Adrenal gland (tissue), 9 donors: ENCODE measurements at regions not wholly inside any gene's neighbourhood (a gene's known extent, or its start where the extent isn't known, plus 50 kb on each side); places are given as distances from the start of the nearest gene placed in this dataset.

Experiments used
- DNase-seq, 7 donors: peaks; one replicate each; pipeline ENCODE4 v3.0.0-alpha.2; 2019 to 2020
- H3K27ac ChIP-seq, 5 donors: fragments of 200-600 bp; sonication (generic) in 4 of 5; 1 replicate in 3 of 5; 2 replicates in 2 of 5; pipeline versions ENCODE4 v1.5.1 to v1.8.0; 2016 to 2020; ENCODE audit warnings: mild to moderate bottlenecking in 1 of 5
- H3K27me3 ChIP-seq: fragments of 200-600 bp; 2 replicates; pipeline ENCODE4 v1.8.0; 2021
- H3K36me3 ChIP-seq, 2 donors: fragments of 200-600 bp; replicated peaks in 1 of 2; 1 replicate in 1 of 2; 2 replicates in 1 of 2; pipeline versions ENCODE4 v1.5.1 to v1.8.0; 2018 to 2022
- H3K4me1 ChIP-seq, 2 donors: fragments of 200-600 bp; replicated peaks in 1 of 2; 1 replicate in 1 of 2; 2 replicates in 1 of 2; pipeline versions ENCODE4 v1.5.1 to v1.8.0; 2018 to 2021
- H3K4me3 ChIP-seq, 4 donors: fragments of 200-600 bp; sonication (generic) in 3 of 4; one replicate each; pipeline ENCODE4 v1.5.1; 2016 to 2018
- H3K9me3 ChIP-seq, 3 donors: fragments of 200-600 bp; sonication (generic) in 1 of 3; replicated peaks in 1 of 3; 1 replicate in 2 of 3; 2 replicates in 1 of 3; pipeline versions ENCODE4 v1.5.1 to v1.8.0; 2016 to 2021
- POLR2A ChIP-seq, 2 donors: fragments of 450-650 bp; IDR thresholded peaks; one replicate each; pipeline ENCODE4 v1.6.1; 2017; ENCODE audit warnings: antibody characterized with exemption in 2 of 2, mild to moderate bottlenecking in 2 of 2, moderate library complexity in 1 of 2
- WGBS, 4 donors: extraction: QIAGEN DNeasy Blood & Tissue Kit in 2 of 4; methylation state at CpG; one replicate each; pipeline versions ENCODE4 v1.1.5 to v1.1.7; 2013 to 2017; 5-methylcytosine and 5-hydroxymethylcytosine counted together
- intact Hi-C, 2 donors: fragments of 100-400 bp; cut with DNase I; formaldehyde crosslinking; loops; one replicate each; pipeline versions ENCODE4 v1.14.1 to v1.15.0; 2022 to 2023
- TF ChIP-seq, protein P1 (sequence below), 6 experiments: fragments of 450-650 bp in 4 of 6; fragments of 200-600 bp in 2 of 6; sonication (generic) in 1 of 6; IDR thresholded peaks; 1 replicate in 5 of 6; 2 replicates in 1 of 6; pipeline versions ENCODE4 v1.5.1 to v1.8.0; 2016 to 2021; ENCODE audit warnings: antibody characterized with exemption in 6 of 6, mild to moderate bottlenecking in 2 of 6, moderate library complexity in 1 of 6
- donor health status: healthy with polysubstance abuse.
- donor health status: Bipolar disorder and iron deficiency.
- donor health status: DM: yes; HTN: yes; CAD: no.
- donor health status: DM: no; HTN: no; CAD: no.
- donor health status: DM: no; HTN: no; CAD: no.

DNA sequence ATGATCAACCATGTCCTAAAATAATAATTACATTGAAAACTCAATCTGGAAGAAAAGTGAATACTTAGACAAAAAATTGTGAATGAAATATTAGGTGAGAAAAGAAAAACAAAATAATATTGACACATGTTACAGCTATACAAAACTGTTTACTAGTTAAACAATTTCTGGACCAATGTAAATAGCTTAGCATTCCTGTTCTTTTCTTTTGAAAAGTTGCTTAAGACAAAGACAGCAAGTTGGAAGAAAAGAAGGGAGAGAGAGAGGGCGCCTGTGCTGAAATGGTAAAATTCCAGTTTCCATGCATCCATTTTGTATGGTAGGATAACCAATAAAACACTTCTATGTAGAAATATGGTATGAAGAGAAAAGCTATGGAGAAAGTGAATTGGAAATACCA is 94.1 kb upstream of the RFX8 start:
- Histone ChIP-seq H3K36me3 (no peaks in the 10 kb centered on the region), H3K27me3 (no peaks in the 10 kb centered on the region), H3K9me3 (no peaks in the 10 kb centered on the region), H3K27ac (no peak overlapping the region), H3K4me3 (no peak overlapping the region), H3K4me1 (no peaks in the 10 kb centered on the region)
- no peak for DNase-seq
- intact Hi-C loops: no loop called here
- TF ChIP-seq, protein P1, sequence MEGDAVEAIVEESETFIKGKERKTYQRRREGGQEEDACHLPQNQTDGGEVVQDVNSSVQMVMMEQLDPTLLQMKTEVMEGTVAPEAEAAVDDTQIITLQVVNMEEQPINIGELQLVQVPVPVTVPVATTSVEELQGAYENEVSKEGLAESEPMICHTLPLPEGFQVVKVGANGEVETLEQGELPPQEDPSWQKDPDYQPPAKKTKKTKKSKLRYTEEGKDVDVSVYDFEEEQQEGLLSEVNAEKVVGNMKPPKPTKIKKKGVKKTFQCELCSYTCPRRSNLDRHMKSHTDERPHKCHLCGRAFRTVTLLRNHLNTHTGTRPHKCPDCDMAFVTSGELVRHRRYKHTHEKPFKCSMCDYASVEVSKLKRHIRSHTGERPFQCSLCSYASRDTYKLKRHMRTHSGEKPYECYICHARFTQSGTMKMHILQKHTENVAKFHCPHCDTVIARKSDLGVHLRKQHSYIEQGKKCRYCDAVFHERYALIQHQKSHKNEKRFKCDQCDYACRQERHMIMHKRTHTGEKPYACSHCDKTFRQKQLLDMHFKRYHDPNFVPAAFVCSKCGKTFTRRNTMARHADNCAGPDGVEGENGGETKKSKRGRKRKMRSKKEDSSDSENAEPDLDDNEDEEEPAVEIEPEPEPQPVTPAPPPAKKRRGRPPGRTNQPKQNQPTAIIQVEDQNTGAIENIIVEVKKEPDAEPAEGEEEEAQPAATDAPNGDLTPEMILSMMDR (IDR thresholded peaks at IDR 0.05): no peak
- no peak for TF ChIP-seq POLR2A (IDR thresholded peaks at IDR 0.05)
- 83 to 97% (median 94%) methylated on average over 1 of the region's 1 CpG for WGBS, 4 donors

DNA sequence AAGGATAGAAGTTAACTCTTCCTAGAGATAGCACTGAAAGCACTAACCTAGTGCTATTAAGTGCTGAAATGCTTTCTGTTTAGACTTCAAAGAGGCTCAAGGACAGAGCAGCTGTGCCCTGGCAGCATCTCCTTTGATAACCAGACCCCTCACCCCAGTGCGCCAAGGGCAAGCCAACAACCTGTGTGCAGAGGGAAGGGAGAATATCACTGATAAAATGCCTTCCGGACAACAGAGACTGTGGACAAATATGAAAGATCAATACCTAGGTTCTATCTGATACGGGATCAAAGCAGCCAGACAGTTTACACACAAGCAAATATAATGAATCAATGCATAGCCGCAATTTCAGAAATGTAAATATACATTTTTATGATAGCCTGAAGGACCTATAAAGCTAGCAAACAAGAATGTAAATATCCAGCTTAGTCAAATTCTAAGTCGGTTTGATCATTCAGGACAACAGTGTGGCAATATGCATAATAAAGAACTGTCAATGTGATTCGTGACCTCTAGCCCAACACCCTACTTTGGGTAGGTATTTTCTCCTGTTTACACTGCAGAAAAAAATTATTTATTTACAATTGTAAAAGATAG is 91.8 kb upstream of the RFX8 start:
- TF ChIP-seq POLR2A (IDR thresholded peaks at IDR 0.05): no peak
- TF ChIP-seq, protein P1 (IDR thresholded peaks at IDR 0.05): no peak
- H3K9me3 ChIP-seq: no peaks in the 10 kb centered on the region

DNA sequence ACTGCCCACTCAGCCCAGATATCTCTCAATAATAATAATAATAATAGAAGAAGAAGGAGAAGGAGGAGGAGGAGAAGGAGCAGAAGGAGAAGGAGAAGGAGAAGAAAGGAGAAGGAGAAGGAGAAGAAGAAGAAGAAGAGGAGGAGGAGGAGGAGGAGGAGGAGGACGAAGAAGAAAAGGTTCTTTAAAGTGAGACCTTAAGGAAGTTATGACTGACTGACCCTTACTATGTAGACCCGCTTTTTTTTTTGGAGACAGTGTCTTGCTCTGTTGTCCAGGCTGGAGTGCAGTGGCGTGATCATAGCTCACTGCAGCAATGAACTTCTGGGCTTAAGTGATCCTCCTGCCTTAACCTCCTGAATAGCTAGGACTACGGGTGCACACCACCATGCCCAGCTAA is 88.9 kb upstream of the RFX8 start:
- TF ChIP-seq, protein P1 (IDR thresholded peaks at IDR 0.05): no peak
- TF ChIP-seq POLR2A (IDR thresholded peaks at IDR 0.05): no peak
- intact Hi-C loops: no loop called here
- Histone ChIP-seq H3K4me3 (no peak overlapping the region), H3K9me3 (no peaks in the 10 kb centered on the region), H3K27ac (no peak overlapping the region), H3K36me3 (no peaks in the 10 kb centered on the region), H3K4me1 (no peaks in the 10 kb centered on the region), H3K27me3 (no peaks in the 10 kb centered on the region)
- no peak for DNase-seq
- WGBS, 4 donors: 88 to 96% (median 92%) methylated on average over 4 of the region's 4 CpGs

More for the DNA sequence above, 91.8 kb upstream of the RFX8 start:
- 50 to 62% (median 53%) methylated on average over 6 of the region's 6 CpGs for WGBS, 4 donors
- Histone ChIP-seq H3K36me3 (no peaks in the 10 kb centered on the region), H3K27me3 (no peaks in the 10 kb centered on the region), H3K27ac (no peak overlapping the region), H3K4me3 (no peak overlapping the region), H3K4me1 (no peaks in the 10 kb centered on the region)
- intact Hi-C loops: no loop called here
- no peak for DNase-seq

DNA sequence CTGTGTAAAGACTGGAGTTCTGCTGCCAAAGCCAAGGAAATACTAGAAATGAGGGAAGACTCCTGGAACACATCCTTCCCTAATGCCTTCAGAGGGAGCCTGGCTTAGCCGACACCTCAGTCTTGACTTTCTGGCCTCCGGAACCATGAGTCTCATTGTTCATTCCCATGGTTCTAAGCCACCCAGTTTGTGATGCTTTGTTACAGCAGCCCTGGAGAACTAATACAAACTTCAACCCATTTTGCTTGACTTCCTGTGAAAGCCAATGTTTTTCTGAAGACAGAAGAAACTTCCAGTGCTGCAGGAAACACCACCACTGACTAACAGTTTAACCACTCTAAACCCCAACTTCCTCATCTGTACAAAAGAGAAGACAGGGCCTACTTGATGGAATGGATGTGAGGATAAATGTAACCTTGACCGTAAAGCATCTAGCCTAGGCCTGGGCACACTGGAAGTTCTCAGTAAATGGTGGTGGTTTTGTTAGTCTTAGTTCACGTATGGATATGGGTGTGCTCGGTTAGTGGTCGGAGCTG is 85.9 kb upstream of the RFX8 start:
- intact Hi-C loops: no loop called here
- no peak overlapping the region for H3K27ac ChIP-seq
- H3K27me3 ChIP-seq: no peaks in the 10 kb centered on the region
- TF ChIP-seq, protein P1 (IDR thresholded peaks at IDR 0.05): no peak
- no peak for TF ChIP-seq POLR2A (IDR thresholded peaks at IDR 0.05)
- DNase-seq: no peak
- H3K36me3 ChIP-seq: no peaks in the 10 kb centered on the region
- no peaks in the 10 kb centered on the region for H3K4me1 ChIP-seq
- H3K9me3 ChIP-seq: no peaks in the 10 kb centered on the region
- WGBS, 4 donors: 88 to 92% (median 92%) methylated on average over 6 of the region's 6 CpGs
- no peak overlapping the region for H3K4me3 ChIP-seq
